ENCODE measurements at regions not wholly inside any gene's neighbourhood (a gene's known extent, or its start where the extent isn't known, plus 50 kb on each side); places are given as distances from the start of the nearest gene placed in this dataset.

GRCh38 chr4:17096692-17097091 is 198.2 kb upstream of the LDB2 start:
- no peak for DNase-seq

GRCh38 chr4:17095771-17096170 is 197.3 kb upstream of the LDB2 start:
- no peak for DNase-seq

DNA sequence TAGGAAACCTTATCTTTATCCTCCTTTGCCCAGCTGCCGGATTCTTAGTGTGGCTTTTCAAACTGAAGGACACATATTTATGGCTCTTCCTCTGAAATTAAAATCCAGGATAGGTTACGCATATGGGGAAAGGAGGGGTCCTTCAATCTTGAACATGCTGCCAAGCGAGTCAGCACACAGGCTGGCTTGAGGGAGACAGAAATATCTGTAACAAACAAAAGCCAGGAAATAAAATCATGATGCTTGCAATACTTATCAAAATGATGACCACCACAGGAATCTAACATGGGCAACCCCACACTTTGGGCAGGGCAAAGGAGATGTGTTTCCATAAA is 196.4 kb upstream of the LDB2 start:
- peak; percentile 5 for DNase-seq

GRCh38 chr4:17094159-17094875 is 195.9 kb upstream of the LDB2 start:
- DNase-seq: no peak

- DNase-seq: no peak
These were observed 195.0 kb upstream of the LDB2 start for GRCh38 chr4:17093481-17093880.

GRCh38 chr4:17092736-17093437 is 194.4 kb upstream of the LDB2 start:
- no peak for DNase-seq

GRCh38 chr4:17091104-17091503 is 192.7 kb upstream of the LDB2 start:
- DNase-seq: no peak

- no peak for DNase-seq
These were observed 191.6 kb upstream of the LDB2 start for GRCh38 chr4:17090063-17090462.

- no peak for DNase-seq
These were observed 187.0 kb upstream of the LDB2 start for GRCh38 chr4:17085416-17085815.

DNA sequence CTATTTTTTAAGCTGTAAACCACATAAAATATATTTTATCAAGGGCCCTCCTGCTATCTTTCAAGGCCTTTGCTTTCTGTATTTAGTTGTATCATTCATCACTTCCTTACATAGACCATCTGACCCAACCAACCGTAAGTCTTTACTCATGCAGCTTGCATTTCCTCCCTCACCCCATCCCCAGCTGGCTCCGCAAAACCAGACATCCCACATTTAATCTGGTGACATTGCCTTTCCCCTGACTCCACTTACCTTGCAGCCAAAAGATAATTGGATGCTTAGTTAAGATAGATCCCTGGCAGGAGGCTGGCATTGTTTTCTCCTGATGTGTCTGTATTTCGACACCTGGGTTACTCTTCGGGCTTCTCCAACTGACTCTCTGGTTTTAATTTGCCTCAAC is 183.7 kb upstream of the LDB2 start:
- no peak for DNase-seq

DNA sequence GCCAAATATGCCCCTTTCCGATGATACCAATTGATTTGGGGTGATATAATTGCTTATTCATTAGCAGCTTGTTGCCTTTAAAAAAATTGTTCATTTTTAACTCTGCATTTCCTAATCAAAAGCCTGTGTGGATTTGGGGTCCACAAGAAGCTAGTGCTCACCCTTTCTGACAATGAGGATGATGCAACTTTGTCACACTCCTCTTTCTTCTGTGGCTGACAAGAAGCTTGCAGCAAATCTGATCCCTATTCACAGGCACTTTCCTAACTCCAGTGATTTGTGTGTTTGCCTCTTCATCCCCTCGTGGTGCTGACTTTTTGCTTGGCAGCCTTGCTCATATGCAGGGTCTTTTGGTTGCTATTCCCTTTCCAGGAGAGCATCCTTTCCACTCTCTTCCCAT is 182.7 kb upstream of the LDB2 start:
- DNase-seq: no peak

GRCh38 chr4:17077105-17077504 is 178.7 kb upstream of the LDB2 start:
- no peak for DNase-seq

DNA sequence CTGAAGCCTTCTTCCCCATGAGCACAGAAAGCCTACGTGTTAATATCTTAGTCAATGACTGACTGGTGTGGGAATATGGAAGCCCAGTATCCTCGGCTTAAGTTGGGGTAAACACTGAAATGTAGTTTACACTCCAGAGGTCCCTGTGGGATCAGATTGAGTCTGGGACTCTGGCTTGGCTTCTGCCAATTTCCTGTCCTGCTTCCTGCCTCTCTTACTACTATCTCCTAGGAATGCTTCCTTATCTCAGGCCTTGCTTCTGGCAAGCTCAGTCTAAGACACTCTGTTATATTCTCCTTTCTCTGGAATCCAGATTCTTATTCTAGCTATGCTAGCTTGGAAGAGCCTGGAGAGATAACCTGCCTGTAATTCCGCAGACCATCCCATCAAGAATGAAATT is 174.0 kb upstream of the LDB2 start:
- DNase-seq: no peak

GRCh38 chr4:17068891-17069290 is 170.4 kb upstream of the LDB2 start:
- DNase-seq: no peak

- no peak for DNase-seq
These were observed 169.9 kb upstream of the LDB2 start for GRCh38 chr4:17068392-17068791.

DNA sequence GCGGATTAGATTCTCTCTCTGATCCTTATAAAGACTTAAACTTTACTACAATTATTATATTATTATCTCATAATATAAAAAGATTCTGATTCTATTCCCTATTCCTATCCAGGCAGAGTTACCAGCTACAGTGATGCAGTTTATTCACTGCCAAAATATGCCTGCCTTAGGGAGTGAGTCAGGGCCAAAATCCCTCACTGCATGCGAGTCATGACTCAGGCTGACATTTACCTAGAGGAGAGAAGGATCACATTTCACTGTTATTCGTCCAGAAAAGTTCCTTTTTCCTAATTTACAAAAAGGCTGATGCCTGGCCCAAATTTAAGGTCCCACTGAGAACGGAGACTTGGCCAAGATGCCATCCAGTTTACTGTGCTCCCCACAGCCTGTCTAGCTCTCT is 168.5 kb upstream of the LDB2 start:
- DNase-seq: peak; percentile 37

GRCh38 chr4:17066236-17066635 is 167.8 kb upstream of the LDB2 start:
- no peak for DNase-seq

DNA sequence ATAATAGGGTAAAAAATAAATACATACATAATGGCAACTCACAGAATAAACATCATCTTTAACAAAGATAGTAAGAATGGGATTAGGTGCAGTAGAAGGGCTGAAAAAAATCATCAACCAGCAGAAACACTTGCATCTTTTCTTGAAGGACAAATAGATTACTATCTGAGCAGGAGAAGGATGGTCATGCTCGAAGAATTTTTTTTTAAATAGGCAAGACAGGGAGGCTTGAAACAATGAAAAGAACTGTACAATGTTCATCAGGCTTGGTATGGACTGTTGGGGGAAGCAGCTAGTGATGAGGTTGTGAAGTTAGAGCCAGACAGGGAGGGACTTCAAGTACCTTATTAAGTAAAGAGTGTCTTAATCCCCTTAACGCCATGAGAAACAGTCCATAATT is 167.4 kb upstream of the LDB2 start:
- DNase-seq: no peak

DNA sequence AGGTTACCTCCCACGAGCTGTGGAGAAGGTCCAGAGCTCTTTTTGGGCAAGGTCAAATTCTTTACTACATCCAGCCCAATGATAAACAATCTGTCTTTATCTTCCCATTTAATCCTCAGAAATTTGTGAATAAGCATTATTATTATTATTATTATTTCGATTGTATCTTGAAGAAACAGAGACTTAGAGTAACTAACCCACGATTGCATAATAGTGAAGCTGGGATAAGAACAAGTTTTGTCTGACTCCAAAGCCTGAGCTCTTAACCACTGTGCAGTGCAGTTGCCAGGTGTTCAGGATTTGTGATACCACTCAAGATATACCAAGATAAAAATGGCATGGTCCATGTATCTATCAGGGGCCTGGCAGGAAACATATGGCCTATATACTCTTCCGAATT is 166.5 kb upstream of the LDB2 start:
- no peak for DNase-seq

DNA sequence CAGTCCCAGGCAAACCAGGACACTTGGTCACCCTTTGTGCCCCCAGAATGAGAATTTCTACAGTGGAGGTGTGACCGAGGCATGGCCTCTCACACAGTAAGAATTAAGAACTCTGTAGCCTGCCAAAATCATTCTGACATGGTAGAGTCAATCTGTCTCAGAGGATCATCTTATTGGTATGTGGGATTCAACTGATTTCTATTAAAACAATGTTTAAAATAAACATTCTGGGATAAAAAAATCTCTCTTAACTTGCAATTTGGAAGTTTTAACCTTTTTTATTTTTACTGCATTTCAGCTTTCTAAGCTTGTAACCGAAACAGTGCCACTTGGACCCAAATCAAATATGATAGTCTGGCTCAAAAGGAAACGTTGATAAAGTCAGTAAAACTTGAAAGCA is 165.4 kb upstream of the LDB2 start:
- no peak for DNase-seq

- DNase-seq: no peak
These were observed 161.8 kb upstream of the LDB2 start for GRCh38 chr4:17060230-17060629.

- no peak for DNase-seq
These were observed 160.7 kb upstream of the LDB2 start for GRCh38 chr4:17058916-17059741.

GRCh38 chr4:17058536-17058915 is 160.1 kb upstream of the LDB2 start:
- no peak for DNase-seq

DNA sequence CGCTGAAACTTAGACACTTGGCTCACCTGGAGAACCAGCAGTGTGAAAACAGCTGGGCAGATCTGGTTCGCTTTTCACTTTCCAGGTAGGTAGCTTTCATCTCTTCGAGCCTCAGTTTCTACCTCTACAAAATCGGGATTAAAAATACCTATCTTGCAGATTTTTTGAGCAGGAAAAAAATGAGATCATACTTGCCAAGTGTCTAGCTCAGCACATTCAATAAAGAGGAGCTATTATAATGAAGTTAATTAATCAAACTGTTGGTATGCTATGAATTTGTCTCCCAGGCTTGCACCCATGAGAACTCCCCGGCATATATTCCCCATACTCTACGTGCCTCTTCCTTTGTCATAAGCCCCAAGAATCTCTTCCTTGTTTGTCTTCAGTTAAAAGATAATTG is 158.6 kb upstream of the LDB2 start:
- no peak for DNase-seq

All from dermis blood vessel endothelial cell (primary cell).